ENCODE measurements at regions not wholly inside any gene's neighbourhood (a gene's known extent, or its start where the extent isn't known, plus 50 kb on each side); places are given as distances from the start of the nearest gene placed in this dataset.

DNA sequence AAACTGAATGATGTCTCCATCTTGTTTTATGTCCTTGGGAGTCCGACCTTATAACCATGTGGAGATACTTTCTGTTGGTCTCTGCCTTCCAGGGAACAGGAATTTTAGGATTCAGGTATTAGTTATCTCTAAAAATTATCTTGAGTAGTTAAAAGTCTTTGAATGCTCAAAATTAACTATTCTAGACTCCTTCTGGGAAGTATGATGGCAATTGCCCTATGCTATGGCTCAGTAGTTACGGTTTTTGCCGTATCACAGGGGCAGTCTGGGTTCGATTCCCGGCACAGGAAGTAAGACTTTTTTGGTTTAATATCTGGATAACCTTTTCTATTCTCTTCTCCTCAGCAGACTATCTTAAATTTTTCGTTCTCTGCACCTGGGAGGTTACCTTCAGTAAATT lies 708.7 kb upstream of the LRATD1 start:
- Histone ChIP-seq H3F3A (replicated peaks; ENCODE audit: low read depth) (no peaks in the 10 kb centered on the region), H4K20me1 (replicated peaks; ENCODE audit: insufficient read depth) (no peaks in the 10 kb centered on the region), H2AFZ (no peak overlapping the region), H3K4me3 (no peak overlapping the region), H3K79me2 (replicated peaks; ENCODE audit: insufficient read depth) (no peaks in the 10 kb centered on the region), H3K4me2 (no peak overlapping the region), H3K4me1 (ENCODE audit: insufficient read depth) (peaks cover 5% of the 10 kb centered on the region; the same call in 1 of the 2 replicates), H3K27me3 (ENCODE audit: insufficient read depth) (no peaks in the 10 kb centered on the region), H3K36me3 (ENCODE audit: insufficient read depth) (no peaks in the 10 kb centered on the region), H3K27ac (ENCODE audit: low read depth) (no peak overlapping the region), H3K9me2 (ENCODE audit: insufficient read depth) (peaks cover 14% of the 10 kb centered on the region)
- no peak for ATAC-seq
- Mint-ChIP-seq H3K9me3 (no peaks in the 10 kb centered on the region; the same call in 1 of the 3 replicates), H3K27ac (no peak overlapping the region), H3K4me3 (no peak overlapping the region), H3K4me1 (peaks cover 6% of the 10 kb centered on the region; the same call in 2 of the 3 replicates), H3K27me3 (ENCODE audit: insufficient read depth, low read depth, poor library complexity) (no peaks in the 10 kb centered on the region), H3K36me3 (ENCODE audit: low read depth) (no peaks in the 10 kb centered on the region)
- no peak for DNase-seq (ENCODE audit: low spot score)
- TF ChIP-seq POLR2AphosphoS5 (IDR thresholded peaks at IDR 0.05; ENCODE audit: low read depth), result no peak
- TF ChIP-seq, protein P1, sequence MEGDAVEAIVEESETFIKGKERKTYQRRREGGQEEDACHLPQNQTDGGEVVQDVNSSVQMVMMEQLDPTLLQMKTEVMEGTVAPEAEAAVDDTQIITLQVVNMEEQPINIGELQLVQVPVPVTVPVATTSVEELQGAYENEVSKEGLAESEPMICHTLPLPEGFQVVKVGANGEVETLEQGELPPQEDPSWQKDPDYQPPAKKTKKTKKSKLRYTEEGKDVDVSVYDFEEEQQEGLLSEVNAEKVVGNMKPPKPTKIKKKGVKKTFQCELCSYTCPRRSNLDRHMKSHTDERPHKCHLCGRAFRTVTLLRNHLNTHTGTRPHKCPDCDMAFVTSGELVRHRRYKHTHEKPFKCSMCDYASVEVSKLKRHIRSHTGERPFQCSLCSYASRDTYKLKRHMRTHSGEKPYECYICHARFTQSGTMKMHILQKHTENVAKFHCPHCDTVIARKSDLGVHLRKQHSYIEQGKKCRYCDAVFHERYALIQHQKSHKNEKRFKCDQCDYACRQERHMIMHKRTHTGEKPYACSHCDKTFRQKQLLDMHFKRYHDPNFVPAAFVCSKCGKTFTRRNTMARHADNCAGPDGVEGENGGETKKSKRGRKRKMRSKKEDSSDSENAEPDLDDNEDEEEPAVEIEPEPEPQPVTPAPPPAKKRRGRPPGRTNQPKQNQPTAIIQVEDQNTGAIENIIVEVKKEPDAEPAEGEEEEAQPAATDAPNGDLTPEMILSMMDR (conservative IDR thresholded peaks at IDR 0.05; ENCODE audit: low read depth in 2 of 2), result no peak
- no peak for TF ChIP-seq EZH2 (IDR thresholded peaks at IDR 0.05; ENCODE audit: low read depth, unreplicated experiment)
- TF ChIP-seq, protein P2, sequence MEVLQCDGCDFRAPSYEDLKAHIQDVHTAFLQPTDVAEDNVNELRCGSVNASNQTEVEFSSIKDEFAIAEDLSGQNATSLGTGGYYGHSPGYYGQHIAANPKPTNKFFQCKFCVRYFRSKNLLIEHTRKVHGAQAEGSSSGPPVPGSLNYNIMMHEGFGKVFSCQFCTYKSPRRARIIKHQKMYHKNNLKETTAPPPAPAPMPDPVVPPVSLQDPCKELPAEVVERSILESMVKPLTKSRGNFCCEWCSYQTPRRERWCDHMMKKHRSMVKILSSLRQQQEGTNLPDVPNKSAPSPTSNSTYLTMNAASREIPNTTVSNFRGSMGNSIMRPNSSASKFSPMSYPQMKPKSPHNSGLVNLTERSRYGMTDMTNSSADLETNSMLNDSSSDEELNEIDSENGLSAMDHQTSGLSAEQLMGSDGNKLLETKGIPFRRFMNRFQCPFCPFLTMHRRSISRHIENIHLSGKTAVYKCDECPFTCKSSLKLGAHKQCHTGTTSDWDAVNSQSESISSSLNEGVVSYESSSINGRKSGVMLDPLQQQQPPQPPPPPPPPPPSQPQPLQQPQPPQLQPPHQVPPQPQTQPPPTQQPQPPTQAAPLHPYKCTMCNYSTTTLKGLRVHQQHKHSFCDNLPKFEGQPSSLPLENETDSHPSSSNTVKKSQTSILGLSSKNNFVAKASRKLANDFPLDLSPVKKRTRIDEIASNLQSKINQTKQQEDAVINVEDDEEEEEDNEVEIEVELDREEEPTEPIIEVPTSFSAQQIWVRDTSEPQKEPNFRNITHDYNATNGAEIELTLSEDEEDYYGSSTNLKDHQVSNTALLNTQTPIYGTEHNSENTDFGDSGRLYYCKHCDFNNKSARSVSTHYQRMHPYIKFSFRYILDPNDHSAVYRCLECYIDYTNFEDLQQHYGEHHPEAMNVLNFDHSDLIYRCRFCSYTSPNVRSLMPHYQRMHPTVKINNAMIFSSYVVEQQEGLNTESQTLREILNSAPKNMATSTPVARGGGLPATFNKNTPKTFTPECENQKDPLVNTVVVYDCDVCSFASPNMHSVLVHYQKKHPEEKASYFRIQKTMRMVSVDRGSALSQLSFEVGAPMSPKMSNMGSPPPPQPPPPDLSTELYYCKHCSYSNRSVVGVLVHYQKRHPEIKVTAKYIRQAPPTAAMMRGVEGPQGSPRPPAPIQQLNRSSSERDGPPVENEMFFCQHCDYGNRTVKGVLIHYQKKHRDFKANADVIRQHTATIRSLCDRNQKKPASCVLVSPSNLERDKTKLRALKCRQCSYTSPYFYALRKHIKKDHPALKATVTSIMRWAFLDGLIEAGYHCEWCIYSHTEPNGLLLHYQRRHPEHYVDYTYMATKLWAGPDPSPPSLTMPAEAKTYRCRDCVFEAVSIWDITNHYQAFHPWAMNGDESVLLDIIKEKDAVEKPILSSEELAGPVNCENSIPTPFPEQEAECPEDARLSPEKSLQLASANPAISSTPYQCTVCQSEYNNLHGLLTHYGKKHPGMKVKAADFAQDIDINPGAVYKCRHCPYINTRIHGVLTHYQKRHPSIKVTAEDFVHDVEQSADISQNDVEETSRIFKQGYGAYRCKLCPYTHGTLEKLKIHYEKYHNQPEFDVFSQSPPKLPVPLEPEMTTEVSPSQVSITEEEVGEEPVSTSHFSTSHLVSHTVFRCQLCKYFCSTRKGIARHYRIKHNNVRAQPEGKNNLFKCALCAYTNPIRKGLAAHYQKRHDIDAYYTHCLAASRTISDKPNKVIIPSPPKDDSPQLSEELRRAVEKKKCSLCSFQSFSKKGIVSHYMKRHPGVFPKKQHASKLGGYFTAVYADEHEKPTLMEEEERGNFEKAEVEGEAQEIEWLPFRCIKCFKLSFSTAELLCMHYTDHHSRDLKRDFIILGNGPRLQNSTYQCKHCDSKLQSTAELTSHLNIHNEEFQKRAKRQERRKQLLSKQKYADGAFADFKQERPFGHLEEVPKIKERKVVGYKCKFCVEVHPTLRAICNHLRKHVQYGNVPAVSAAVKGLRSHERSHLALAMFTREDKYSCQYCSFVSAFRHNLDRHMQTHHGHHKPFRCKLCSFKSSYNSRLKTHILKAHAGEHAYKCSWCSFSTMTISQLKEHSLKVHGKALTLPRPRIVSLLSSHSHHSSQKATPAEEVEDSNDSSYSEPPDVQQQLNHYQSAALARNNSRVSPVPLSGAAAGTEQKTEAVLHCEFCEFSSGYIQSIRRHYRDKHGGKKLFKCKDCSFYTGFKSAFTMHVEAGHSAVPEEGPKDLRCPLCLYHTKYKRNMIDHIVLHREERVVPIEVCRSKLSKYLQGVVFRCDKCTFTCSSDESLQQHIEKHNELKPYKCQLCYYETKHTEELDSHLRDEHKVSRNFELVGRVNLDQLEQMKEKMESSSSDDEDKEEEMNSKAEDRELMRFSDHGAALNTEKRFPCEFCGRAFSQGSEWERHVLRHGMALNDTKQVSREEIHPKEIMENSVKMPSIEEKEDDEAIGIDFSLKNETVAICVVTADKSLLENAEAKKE (CRISPR knock-in tag; IDR thresholded peaks at IDR 0.05), result no peak
- TF ChIP-seq ZNF114 (CRISPR knock-in tag; IDR thresholded peaks at IDR 0.05), result no peak
- TF ChIP-seq JUNB (IDR thresholded peaks at IDR 0.05; ENCODE audit: unreplicated experiment), result no peak
- TF ChIP-seq NANOG (IDR thresholded peaks at IDR 0.05; ENCODE audit: borderline replicate concordance), result no peak
- TF ChIP-seq, protein P3, sequence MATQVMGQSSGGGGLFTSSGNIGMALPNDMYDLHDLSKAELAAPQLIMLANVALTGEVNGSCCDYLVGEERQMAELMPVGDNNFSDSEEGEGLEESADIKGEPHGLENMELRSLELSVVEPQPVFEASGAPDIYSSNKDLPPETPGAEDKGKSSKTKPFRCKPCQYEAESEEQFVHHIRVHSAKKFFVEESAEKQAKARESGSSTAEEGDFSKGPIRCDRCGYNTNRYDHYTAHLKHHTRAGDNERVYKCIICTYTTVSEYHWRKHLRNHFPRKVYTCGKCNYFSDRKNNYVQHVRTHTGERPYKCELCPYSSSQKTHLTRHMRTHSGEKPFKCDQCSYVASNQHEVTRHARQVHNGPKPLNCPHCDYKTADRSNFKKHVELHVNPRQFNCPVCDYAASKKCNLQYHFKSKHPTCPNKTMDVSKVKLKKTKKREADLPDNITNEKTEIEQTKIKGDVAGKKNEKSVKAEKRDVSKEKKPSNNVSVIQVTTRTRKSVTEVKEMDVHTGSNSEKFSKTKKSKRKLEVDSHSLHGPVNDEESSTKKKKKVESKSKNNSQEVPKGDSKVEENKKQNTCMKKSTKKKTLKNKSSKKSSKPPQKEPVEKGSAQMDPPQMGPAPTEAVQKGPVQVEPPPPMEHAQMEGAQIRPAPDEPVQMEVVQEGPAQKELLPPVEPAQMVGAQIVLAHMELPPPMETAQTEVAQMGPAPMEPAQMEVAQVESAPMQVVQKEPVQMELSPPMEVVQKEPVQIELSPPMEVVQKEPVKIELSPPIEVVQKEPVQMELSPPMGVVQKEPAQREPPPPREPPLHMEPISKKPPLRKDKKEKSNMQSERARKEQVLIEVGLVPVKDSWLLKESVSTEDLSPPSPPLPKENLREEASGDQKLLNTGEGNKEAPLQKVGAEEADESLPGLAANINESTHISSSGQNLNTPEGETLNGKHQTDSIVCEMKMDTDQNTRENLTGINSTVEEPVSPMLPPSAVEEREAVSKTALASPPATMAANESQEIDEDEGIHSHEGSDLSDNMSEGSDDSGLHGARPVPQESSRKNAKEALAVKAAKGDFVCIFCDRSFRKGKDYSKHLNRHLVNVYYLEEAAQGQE (IDR thresholded peaks at IDR 0.05; ENCODE audit: unreplicated experiment), result no peak
- TF ChIP-seq EZH2phosphoT487 (IDR thresholded peaks at IDR 0.05; ENCODE audit: unreplicated experiment), result no peak
- TF ChIP-seq CREB1 (CRISPR knock-in tag; IDR thresholded peaks at IDR 0.05; ENCODE audit: low read depth), result no peak
- TF ChIP-seq ZNF331 (CRISPR knock-in tag; IDR thresholded peaks at IDR 0.05; ENCODE audit: low read depth), result no peak
- no peak for TF ChIP-seq STAT1 (IDR thresholded peaks at IDR 0.05; ENCODE audit: unreplicated experiment)
- TF ChIP-seq, protein P4, sequence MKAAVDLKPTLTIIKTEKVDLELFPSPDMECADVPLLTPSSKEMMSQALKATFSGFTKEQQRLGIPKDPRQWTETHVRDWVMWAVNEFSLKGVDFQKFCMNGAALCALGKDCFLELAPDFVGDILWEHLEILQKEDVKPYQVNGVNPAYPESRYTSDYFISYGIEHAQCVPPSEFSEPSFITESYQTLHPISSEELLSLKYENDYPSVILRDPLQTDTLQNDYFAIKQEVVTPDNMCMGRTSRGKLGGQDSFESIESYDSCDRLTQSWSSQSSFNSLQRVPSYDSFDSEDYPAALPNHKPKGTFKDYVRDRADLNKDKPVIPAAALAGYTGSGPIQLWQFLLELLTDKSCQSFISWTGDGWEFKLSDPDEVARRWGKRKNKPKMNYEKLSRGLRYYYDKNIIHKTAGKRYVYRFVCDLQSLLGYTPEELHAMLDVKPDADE (IDR thresholded peaks at IDR 0.05), result no peak
